AG04450 (cell line): ENCODE measurements at regions not wholly inside any gene's neighbourhood (a gene's known extent, or its start where the extent isn't known, plus 50 kb on each side); places are given as distances from the start of the nearest gene placed in this dataset.

ENCODE experiments used
- CTCF ChIA-PET: fragments of 300-600, 350-600 bp; formaldehyde crosslinking; extraction: SDS; loops from one replicate; lab custom pipeline; 2022; ENCODE audit warnings: antibody characterized with exemption, inconsistent platforms; lab: Charles Lee
- POLR2A ChIA-PET: fragments of 350-600 bp; formaldehyde crosslinking; extraction: SDS; loops from one replicate; lab custom pipeline; 2021; ENCODE audit warnings: antibody characterized with exemption, inconsistent platforms; lab: Yijun Ruan, JAX
- DNase-seq: peaks from one replicate; pipeline ENCODE4 v3.0.0-alpha.2; 2011; ENCODE audit warnings: low read depth, low spot score
- H3K27ac ChIP-seq: one replicate; pipeline ENCODE4 v1.5.1; 2012; ENCODE audit warnings: low read depth, low read length, control low read depth
- H3K27me3 ChIP-seq: one replicate; pipeline ENCODE4 v1.6.0; 2012; ENCODE audit warnings: low read length; ENCODE audit not compliant: control insufficient read depth, insufficient read depth
- H3K4me3 ChIP-seq: 2 replicates; pipeline ENCODE4 v1.5.1; 2011; ENCODE audit warnings: mild to moderate bottlenecking, low read depth, low read length, control low read depth
- H3K9me3 ChIP-seq: 2 replicates; pipeline ENCODE4 v1.5.1; 2012; ENCODE audit warnings: low read length; ENCODE audit not compliant: control insufficient read depth, insufficient read depth
- CTCF ChIP-seq: IDR thresholded peaks from 2 replicates; pipeline ENCODE4 v1.5.1; 2011; ENCODE audit warnings: low read depth, low read length, control low read depth, inconsistent platforms

GRCh38 chr7:111642373-111642772 is 80.1 kb upstream of the IMMP2L start:
- Histone ChIP-seq H3K9me3 (no peaks in the 10 kb centered on the region), H3K27me3 (no peaks in the 10 kb centered on the region), H3K4me3 (no peak overlapping the region), H3K27ac (no peak overlapping the region)
- ChIA-PET CTCF (no interaction called here), POLR2A (no interaction called here)
- DNase-seq: no peak
- no peak for TF ChIP-seq CTCF

GRCh38 chr7:111640416-111640815 is 78.1 kb upstream of the IMMP2L start:
- CTCF ChIA-PET: no interaction called here
- TF ChIP-seq CTCF: no peak
- Histone ChIP-seq H3K27me3 (no peaks in the 10 kb centered on the region), H3K4me3 (no peak overlapping the region), H3K9me3 (no peaks in the 10 kb centered on the region), H3K27ac (no peak overlapping the region)
- POLR2A ChIA-PET: no interaction called here
- no peak for DNase-seq

GRCh38 chr7:111639934-111640333 is 77.6 kb upstream of the IMMP2L start:
- Histone ChIP-seq H3K27me3 (no peaks in the 10 kb centered on the region), H3K4me3 (no peak overlapping the region), H3K27ac (no peak overlapping the region), H3K9me3 (no peaks in the 10 kb centered on the region)
- TF ChIP-seq CTCF: no peak
- DNase-seq: peak; percentile 1
- CTCF ChIA-PET: interaction anchor here (0.7 kb wide), 1 partner anchor 77 kb away, joined by 3 read pairs; the partner anchor contains the start of gene IMMP2L
- POLR2A ChIA-PET: no interaction called here

GRCh38 chr7:111638078-111638477 is 75.8 kb upstream of the IMMP2L start:
- CTCF ChIA-PET: no interaction called here
- TF ChIP-seq CTCF: no peak
- Histone ChIP-seq H3K9me3 (peaks cover 3% of the 10 kb centered on the region; the same call in 1 of the 2 replicates), H3K4me3 (no peak overlapping the region), H3K27me3 (no peaks in the 10 kb centered on the region), H3K27ac (no peak overlapping the region)
- DNase-seq: no peak
- POLR2A ChIA-PET: no interaction called here

- TF ChIP-seq CTCF: no peak
- CTCF ChIA-PET: no interaction called here
- Histone ChIP-seq H3K4me3 (no peak overlapping the region), H3K27ac (no peak overlapping the region), H3K27me3 (no peaks in the 10 kb centered on the region), H3K9me3 (peaks cover 7% of the 10 kb centered on the region; the same call in 1 of the 2 replicates)
- no peak for DNase-seq
- POLR2A ChIA-PET: no interaction called here
These were observed 71.6 kb upstream of the IMMP2L start for GRCh38 chr7:111633878-111634277.
